Aorta (tissue), 5 donors: ENCODE measurements at regions not wholly inside any gene's neighbourhood (a gene's known extent, or its start where the extent isn't known, plus 50 kb on each side); places are given as distances from the start of the nearest gene placed in this dataset.

ENCODE experiments used
- ATAC-seq: fragments of 200-7000 bp; cut with Tn5 transposase; one replicate; pipeline ENCODE4 v1.9.1; 2022; ENCODE audit warnings: moderate library complexity; ENCODE audit not compliant: low FRiP score
- DNase-seq, 2 donors: peaks; one replicate each; pipeline ENCODE4 v3.0.0-alpha.2; 2020
- H3K27ac ChIP-seq, 2 donors: one replicate each; pipeline ENCODE4 v1.5.1; 2013; ENCODE audit warnings: low read length in 2 of 2, mild to moderate bottlenecking in 2 of 2, moderate library complexity in 2 of 2, control low read depth in 1 of 2, inconsistent platforms in 1 of 2, low read depth in 1 of 2
- H3K27me3 ChIP-seq, 2 donors: one replicate each; pipeline ENCODE4 v1.6.1; 2013; ENCODE audit warnings: control low read depth in 1 of 2, low read length in 1 of 2, mild to moderate bottlenecking in 1 of 2, moderate library complexity in 1 of 2; ENCODE audit not compliant: insufficient read depth in 2 of 2, control insufficient read depth in 1 of 2
- H3K36me3 ChIP-seq, 2 donors: one replicate each; pipeline ENCODE4 v1.6.1; 2013; ENCODE audit warnings: control low read depth in 1 of 2, low read length in 1 of 2, mild to moderate bottlenecking in 1 of 2; ENCODE audit not compliant: insufficient read depth in 2 of 2, control insufficient read depth in 1 of 2
- H3K4me1 ChIP-seq, 2 donors: one replicate each; pipeline ENCODE4 v1.6.1; 2013; ENCODE audit warnings: low read length in 2 of 2, control low read depth in 1 of 2, mild to moderate bottlenecking in 1 of 2, moderate library complexity in 1 of 2; ENCODE audit not compliant: insufficient read depth in 2 of 2, control insufficient read depth in 1 of 2
- H3K4me3 ChIP-seq, 2 donors: one replicate each; pipeline ENCODE4 v1.5.1; 2013; ENCODE audit warnings: low read length in 2 of 2, control low read depth in 1 of 2, mild to moderate bottlenecking in 1 of 2
- H3K9me3 ChIP-seq: one replicate; pipeline ENCODE4 v1.6.1; 2013; ENCODE audit warnings: mild to moderate bottlenecking, low read length; ENCODE audit not compliant: control insufficient read depth
- WGBS, 2 donors: extraction: QIAGEN DNeasy Blood & Tissue Kit; methylation state at CpG; one replicate each; pipeline ENCODE4 v1.1.7; 2013; 5-methylcytosine and 5-hydroxymethylcytosine counted together
- intact Hi-C, 2 donors: fragments of 100-400 bp; cut with DNase I; formaldehyde crosslinking; loops; one replicate each; pipeline versions ENCODE4 v1.14.2 to v1.15.0; 2022
- donor health status: healthy with polysubstance abuse.
- donor health status: Bipolar disorder and iron deficiency.
- donor health status: DM: no; HTN: no; CAD: no.
- donor health status: DM: no; HTN: no; CAD: no.
- donor health status: DM: yes; HTN: yes; CAD: no.

DNA sequence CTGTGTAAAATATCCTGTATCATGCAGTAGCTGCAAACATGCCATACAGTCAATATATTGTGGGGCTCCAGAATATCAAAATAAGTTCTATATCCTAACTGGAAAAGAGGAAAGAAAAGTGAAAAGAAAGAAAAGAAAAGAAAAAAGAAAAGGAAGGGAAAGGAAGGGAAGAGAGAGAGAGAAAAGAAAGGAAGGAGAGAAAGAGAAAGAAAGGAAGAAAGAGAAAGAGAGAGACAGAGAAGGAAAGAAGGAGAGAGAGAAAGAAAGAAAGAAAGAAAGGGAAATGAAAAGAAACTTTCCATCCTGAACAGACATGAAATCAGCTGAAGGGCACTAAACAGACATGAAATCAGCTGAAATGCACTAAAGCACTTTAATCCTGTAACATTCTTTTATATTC is 288.4 kb upstream of the NCKAP5 start:
- ATAC-seq (no peak), DNase-seq (no peak)
- H3K9me3 ChIP-seq: no peaks in the 10 kb centered on the region
- no peak overlapping the region for H3K4me3 ChIP-seq
- no peaks in the 10 kb centered on the region for H3K36me3 ChIP-seq
- intact Hi-C loops: no loop called here
- no peaks in the 10 kb centered on the region for H3K4me1 ChIP-seq
- no peak overlapping the region for H3K27ac ChIP-seq
- no peaks in the 10 kb centered on the region for H3K27me3 ChIP-seq

DNA sequence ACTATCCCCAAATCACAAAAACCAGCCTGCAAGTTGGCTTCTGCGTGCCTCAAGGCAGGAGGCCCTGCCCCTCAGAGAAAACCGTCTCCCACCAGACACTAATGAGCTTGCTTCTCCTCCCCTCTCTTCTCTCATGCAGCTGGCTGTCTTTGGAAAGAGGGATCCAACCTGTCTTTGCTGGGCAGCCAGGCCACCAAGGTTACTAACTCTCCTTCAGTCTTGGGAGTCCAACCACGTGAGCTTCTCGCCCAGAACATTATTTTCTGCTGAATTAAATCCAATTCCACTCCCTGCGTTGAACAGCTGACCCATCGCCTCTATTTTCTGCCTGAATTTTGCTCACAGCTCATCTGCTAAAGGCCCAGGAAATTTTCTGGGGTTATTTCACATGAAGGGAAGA is 291.3 kb upstream of the NCKAP5 start:
- WGBS, 2 donors: 69 to 70% methylated on average over 6 of the region's 6 CpGs
- ATAC-seq: no peak
- Histone ChIP-seq H3K27ac (no peak overlapping the region), H3K27me3 (no peaks in the 10 kb centered on the region), H3K4me3 (no peak overlapping the region), H3K4me1 (no peaks in the 10 kb centered on the region), H3K9me3 (no peaks in the 10 kb centered on the region), H3K36me3 (no peaks in the 10 kb centered on the region)
- intact Hi-C loops: no loop called here
- DNase-seq: no peak

DNA sequence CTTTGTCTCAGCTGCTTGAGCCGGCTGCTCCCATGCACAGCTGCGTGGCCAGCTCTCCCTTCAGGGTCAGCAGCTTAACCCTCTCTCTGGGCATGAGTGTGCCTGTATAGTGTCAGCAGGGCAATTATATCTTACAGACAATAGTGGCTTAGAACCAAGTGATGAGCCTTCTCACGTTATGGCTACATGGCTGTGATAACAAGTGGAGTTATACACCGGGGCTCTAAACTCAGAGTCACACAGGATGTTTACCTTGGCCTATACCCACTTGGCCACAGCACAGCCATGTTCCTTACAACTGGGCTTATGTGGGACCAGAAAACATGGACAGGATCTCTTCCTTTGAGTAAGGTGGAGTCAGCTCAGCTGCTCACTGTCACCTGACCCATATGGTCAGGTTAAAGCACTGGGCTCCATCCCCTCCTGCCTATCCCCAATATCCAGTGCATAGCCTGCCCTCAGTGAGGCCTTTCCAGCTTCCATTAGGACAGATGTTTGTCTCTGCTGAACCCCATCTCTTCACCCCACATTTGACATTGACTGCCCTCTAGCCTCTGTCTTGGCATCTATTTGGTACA is 294.2 kb upstream of the NCKAP5 start:
- intact Hi-C loops: no loop called here
- 28 to 30% methylated on average over 4 of the region's 4 CpGs for WGBS, 2 donors
- ATAC-seq: no peak

DNA sequence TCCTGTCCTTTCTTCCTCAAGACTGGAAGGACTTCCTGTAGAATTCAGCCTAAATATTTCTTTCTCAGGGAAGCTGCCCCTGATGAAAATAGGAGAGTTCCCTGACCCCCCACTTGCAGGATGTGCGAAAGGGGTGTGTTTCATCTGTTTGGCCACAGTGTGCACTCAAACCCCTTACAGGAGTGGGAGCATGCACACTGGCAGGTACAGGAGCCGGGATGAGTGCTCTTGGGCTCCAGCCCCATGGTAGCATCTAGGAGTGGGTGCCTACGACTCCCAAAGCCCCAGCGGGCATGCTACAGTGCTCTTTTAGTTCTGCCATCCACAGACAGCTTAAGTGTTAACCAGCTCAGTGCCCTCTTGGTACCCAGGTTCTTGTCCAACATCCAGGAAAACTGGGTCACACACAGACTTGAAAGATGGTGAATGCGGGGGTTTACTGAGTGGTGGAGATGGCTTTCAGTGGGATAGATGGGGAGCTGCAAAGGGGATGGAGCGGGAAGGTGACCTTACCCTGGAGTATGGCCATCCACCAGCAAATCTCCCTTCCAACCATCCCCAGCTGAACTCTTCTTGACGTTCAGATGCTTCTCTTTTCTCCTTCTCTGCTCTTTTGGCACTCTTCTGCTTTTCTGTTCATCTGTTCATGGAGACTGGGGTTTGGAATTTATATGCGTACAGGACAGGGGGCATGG is 295.0 kb upstream of the NCKAP5 start:
- WGBS, 2 donors: 92 to 94% methylated on average over 8 of the region's 8 CpGs
- no peak for DNase-seq
- H3K27ac ChIP-seq: no peak overlapping the region
- no peaks in the 10 kb centered on the region for H3K9me3 ChIP-seq
- intact Hi-C loops: no loop called here
- H3K27me3 ChIP-seq: peaks cover 0 to 2% of the 10 kb centered on the region in 2 donors
- ATAC-seq: no peak
- H3K36me3 ChIP-seq: no peaks in the 10 kb centered on the region
- H3K4me1 ChIP-seq: no peaks in the 10 kb centered on the region
- H3K4me3 ChIP-seq: no peak overlapping the region

More for the DNA sequence above, 294.2 kb upstream of the NCKAP5 start:
- no peak for DNase-seq
- Histone ChIP-seq H3K27me3 (no peaks in the 10 kb centered on the region), H3K4me3 (no peak overlapping the region), H3K9me3 (no peaks in the 10 kb centered on the region), H3K27ac (no peak overlapping the region), H3K36me3 (no peaks in the 10 kb centered on the region), H3K4me1 (no peaks in the 10 kb centered on the region)

DNA sequence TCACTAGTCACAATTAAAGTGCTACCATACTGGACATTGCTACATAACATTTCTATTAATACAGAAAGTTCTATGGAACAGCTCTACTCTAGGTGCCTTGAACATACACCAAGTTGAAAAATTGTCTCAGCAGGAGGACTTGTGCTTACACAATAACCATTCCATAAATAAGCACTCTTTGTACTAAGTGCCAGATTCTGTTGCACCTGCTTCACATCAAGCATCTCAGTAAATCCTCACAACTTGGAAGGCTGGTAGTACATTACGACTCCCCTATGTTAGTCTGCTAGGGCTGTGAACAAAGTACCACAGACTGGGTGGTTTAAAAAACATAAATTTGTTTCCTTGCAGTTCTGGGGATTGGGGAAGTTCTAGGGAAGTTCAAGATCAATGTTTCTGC is 296.9 kb upstream of the NCKAP5 start:
- Histone ChIP-seq H3K27me3 (peaks cover 0 to 2% of the 10 kb centered on the region in 2 donors), H3K4me1 (no peaks in the 10 kb centered on the region), H3K36me3 (no peaks in the 10 kb centered on the region), H3K4me3 (no peak overlapping the region), H3K27ac (no peak overlapping the region), H3K9me3 (no peaks in the 10 kb centered on the region)
- WGBS, 2 donors: 85 to 88% methylated on average over 1 of the region's 1 CpG
- intact Hi-C loops: no loop called here
- DNase-seq (no peak), ATAC-seq (no peak)

DNA sequence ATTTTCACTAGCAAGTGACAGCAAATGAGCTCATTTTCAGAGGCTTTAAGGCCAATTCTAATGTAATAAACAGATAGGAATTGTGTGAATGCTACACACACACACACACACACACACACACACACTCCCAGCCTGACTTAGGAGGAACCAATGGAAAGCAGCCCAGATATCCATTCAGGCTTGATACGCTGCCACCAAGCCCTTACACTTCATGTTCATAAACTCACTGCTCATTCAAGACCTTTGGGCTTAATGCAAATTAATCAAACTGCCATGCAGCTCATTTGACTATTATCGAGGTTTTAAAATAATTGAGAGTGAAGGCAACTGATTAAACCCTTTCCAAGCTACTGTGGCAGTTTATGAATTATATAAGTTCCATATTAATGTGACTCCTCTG is 298.9 kb upstream of the NCKAP5 start:
- H3K27ac ChIP-seq: no peak overlapping the region
- DNase-seq: no peak
- 36 to 49% methylated on average over 2 of the region's 2 CpGs for WGBS, 2 donors
- peaks cover 0 to 2% of the 10 kb centered on the region in 2 donors for H3K27me3 ChIP-seq
- H3K36me3 ChIP-seq: no peaks in the 10 kb centered on the region
- H3K4me3 ChIP-seq: no peak overlapping the region
- no peaks in the 10 kb centered on the region for H3K4me1 ChIP-seq
- no peak for ATAC-seq
- no peaks in the 10 kb centered on the region for H3K9me3 ChIP-seq
- intact Hi-C loops: no loop called here

DNA sequence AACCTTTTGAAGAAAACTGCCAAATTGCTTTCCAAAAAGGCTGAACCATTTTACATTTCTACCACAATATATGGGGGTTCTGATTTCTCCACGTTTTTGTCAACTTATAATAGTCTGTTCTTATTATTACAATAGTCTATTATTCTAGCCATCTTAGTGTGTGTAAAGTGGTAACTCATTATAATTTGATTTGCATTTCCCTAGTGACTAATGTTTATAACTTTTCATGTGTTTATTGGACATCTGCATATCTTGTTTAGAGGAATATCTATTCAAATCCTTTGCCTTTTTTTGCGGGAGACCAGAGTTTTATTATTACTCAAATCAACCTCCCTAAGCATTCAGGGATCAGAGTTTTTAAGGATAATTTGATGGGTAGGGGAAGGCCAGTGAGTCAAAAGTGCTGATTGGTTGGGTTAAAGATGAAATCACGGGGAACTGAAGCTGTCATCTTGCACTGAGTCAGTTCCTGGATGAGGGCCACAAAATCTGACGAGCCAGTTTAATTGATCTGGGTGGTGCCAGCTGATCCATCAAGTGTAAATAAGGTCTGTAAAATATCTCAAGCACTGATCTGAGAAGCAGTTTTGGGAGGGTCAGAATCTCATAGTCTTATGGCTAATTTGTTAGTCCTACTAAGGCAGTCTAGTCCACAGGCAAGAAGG is 303.4 kb upstream of the NCKAP5 start:
- H3K4me3 ChIP-seq: no peak overlapping the region
- WGBS, 2 donors: 69 to 72% methylated on average over 4 of the region's 4 CpGs
- H3K9me3 ChIP-seq: no peaks in the 10 kb centered on the region
- DNase-seq (no peak), ATAC-seq (no peak)
- no peak overlapping the region for H3K27ac ChIP-seq
- intact Hi-C loops: no loop called here
- no peaks in the 10 kb centered on the region for H3K4me1 ChIP-seq
- no peaks in the 10 kb centered on the region for H3K36me3 ChIP-seq
- H3K27me3 ChIP-seq: peaks cover 0 to 2% of the 10 kb centered on the region in 2 donors

DNA sequence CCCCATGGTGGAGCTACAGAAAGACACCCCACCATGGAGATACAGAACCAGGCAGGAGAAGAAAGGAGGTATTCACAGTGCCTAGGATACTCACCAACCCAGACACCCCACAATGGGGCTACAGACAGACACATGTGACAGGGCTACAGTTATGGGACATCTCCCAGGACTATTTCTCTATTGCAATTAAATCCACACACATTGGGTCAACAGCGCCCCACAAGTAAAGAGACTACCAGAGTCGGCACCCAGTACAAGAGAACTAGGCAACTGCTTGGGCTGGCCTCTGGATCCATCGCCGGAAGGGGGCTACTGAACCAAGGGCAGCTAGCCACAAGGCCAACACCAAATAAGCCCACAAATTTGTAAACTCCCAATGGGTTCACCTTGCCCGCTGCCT is 310.1 kb upstream of the NCKAP5 start:
- no peak overlapping the region for H3K27ac ChIP-seq
- H3K4me3 ChIP-seq: no peak overlapping the region
- ATAC-seq (no peak), DNase-seq (no peak)
- 87 to 96% methylated on average over 5 of the region's 5 CpGs for WGBS, 2 donors
- H3K4me1 ChIP-seq: no peaks in the 10 kb centered on the region
- H3K9me3 ChIP-seq: no peaks in the 10 kb centered on the region
- peaks cover 0 to 2% of the 10 kb centered on the region in 2 donors for H3K27me3 ChIP-seq
- intact Hi-C loops: no loop called here
- H3K36me3 ChIP-seq: no peaks in the 10 kb centered on the region

DNA sequence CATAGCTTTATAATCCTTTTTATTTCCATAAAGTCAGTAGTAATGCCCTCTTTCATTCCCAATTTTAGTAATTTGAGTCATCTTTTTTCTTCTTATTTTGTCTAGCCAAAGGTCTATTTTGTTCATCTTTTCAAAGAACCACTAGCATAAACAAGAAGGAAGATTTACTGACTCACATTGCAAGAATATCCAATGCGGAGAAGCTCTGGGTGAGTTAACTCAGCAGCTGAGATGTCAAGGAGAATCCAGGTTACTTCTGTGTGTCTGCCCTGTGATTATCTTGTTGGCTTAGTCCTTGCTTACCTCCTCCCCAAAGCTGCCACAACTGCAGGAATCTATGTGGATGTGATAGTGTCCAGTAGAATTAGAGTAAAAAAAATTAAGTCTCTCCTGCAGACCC is 311.4 kb upstream of the NCKAP5 start:
- ATAC-seq (no peak), DNase-seq (no peak)
- Histone ChIP-seq H3K9me3 (no peaks in the 10 kb centered on the region), H3K27ac (no peak overlapping the region), H3K4me1 (no peaks in the 10 kb centered on the region), H3K27me3 (peaks cover 0 to 2% of the 10 kb centered on the region in 2 donors), H3K4me3 (no peak overlapping the region), H3K36me3 (no peaks in the 10 kb centered on the region)
- intact Hi-C loops: loop anchor here (10.0 kb wide), 4 partner anchors 235 to 1015 kb away; no protein-coding TSS in a partner anchor
- WGBS, 2 donors: 89% methylated on average over 1 of the region's 1 CpG
